Nephron progenitor cell (in vitro differentiated cells): ENCODE measurements at regions not wholly inside any gene's neighbourhood (a gene's known extent, or its start where the extent isn't known, plus 50 kb on each side); places are given as distances from the start of the nearest gene placed in this dataset.

Experiments used
- DNase-seq: peaks from one replicate; pipeline ENCODE4 v3.0.0; 2021
- H3K27ac Mint-ChIP-seq: 2 replicates; pipeline ENCODE4 v1.8.0; 2021; ENCODE audit warnings: mild to moderate bottlenecking, moderate library complexity, mixed read lengths
- H3K27me3 Mint-ChIP-seq: 2 replicates; pipeline ENCODE4 v1.8.0; 2021; ENCODE audit warnings: mild to moderate bottlenecking, low read depth, mixed read lengths; ENCODE audit not compliant: poor library complexity
- H3K36me3 Mint-ChIP-seq: 2 replicates; pipeline ENCODE4 v1.8.0; 2021; ENCODE audit warnings: low read depth, mixed read lengths
- H3K4me1 Mint-ChIP-seq: 2 replicates; pipeline ENCODE4 v1.8.0; 2021; ENCODE audit warnings: mixed read lengths
- H3K4me3 Mint-ChIP-seq: 2 replicates; pipeline ENCODE4 v1.8.0; 2021; ENCODE audit warnings: mild to moderate bottlenecking, moderate library complexity, mixed read lengths
- H3K9me3 Mint-ChIP-seq: 2 replicates; pipeline ENCODE4 v1.8.0; 2021; ENCODE audit warnings: mild to moderate bottlenecking, moderate library complexity, mixed read lengths
- CTCF ChIP-seq: fragments of 200-600 bp; sonication (generic); IDR thresholded peaks from 2 replicates; pipeline ENCODE4 v1.5.0; 2021; ENCODE audit warnings: antibody characterized with exemption

GRCh38 chr13:103983948-103984347, 917.7 kb upstream of the SLC10A2 start:
- no peak for TF ChIP-seq CTCF
- Mint-ChIP-seq H3K9me3 (no peaks in the 10 kb centered on the region), H3K27ac (no peak overlapping the region), H3K4me3 (no peak overlapping the region), H3K36me3 (no peaks in the 10 kb centered on the region), H3K27me3 (no peaks in the 10 kb centered on the region), H3K4me1 (no peaks in the 10 kb centered on the region)
- DNase-seq = no peak

GRCh38 chr13:103976371-103976770, 910.2 kb upstream of the SLC10A2 start:
- no peaks in the 10 kb centered on the region for H3K36me3 Mint-ChIP-seq
- no peaks in the 10 kb centered on the region for H3K9me3 Mint-ChIP-seq
- no peak for DNase-seq
- H3K27ac Mint-ChIP-seq = no peak overlapping the region
- no peak for TF ChIP-seq CTCF
- H3K4me1 Mint-ChIP-seq = no peaks in the 10 kb centered on the region
- H3K4me3 Mint-ChIP-seq = no peak overlapping the region
- H3K27me3 Mint-ChIP-seq = no peaks in the 10 kb centered on the region

- H3K4me3 Mint-ChIP-seq = no peak overlapping the region
- H3K27me3 Mint-ChIP-seq = no peaks in the 10 kb centered on the region
- no peaks in the 10 kb centered on the region for H3K9me3 Mint-ChIP-seq
- no peak for DNase-seq
- no peaks in the 10 kb centered on the region for H3K36me3 Mint-ChIP-seq
- no peak overlapping the region for H3K27ac Mint-ChIP-seq
- no peaks in the 10 kb centered on the region for H3K4me1 Mint-ChIP-seq
- TF ChIP-seq CTCF = no peak
These were observed 907.5 kb upstream of the SLC10A2 start for GRCh38 chr13:103973740-103974139.

DNA sequence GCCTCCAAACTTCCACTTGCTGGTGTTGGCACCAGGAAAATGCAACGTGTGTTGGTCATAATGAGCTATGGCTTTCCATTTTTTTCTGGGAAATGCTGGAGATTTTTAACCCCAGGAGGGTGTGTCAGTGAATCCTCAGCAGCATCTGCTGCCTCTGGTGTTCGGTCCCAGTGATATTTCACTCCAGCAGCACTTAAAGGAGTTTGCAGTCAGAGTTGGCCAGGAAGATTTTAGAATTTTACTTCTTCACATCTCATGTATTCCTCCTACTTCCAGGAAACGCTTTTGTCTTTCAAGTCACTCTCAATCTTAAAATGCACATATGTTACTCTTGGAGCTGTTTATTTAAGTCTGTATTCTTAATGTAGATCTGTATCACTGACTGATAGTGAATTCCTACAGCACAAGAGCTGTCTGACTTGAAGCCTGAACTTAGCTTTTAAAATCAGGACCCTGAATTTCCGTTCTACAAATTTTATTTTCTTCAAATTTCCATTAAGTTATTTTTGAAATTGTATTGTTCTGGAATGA, 903.4 kb upstream of the SLC10A2 start:
- Mint-ChIP-seq H3K9me3 (no peaks in the 10 kb centered on the region), H3K36me3 (no peaks in the 10 kb centered on the region)

DNA sequence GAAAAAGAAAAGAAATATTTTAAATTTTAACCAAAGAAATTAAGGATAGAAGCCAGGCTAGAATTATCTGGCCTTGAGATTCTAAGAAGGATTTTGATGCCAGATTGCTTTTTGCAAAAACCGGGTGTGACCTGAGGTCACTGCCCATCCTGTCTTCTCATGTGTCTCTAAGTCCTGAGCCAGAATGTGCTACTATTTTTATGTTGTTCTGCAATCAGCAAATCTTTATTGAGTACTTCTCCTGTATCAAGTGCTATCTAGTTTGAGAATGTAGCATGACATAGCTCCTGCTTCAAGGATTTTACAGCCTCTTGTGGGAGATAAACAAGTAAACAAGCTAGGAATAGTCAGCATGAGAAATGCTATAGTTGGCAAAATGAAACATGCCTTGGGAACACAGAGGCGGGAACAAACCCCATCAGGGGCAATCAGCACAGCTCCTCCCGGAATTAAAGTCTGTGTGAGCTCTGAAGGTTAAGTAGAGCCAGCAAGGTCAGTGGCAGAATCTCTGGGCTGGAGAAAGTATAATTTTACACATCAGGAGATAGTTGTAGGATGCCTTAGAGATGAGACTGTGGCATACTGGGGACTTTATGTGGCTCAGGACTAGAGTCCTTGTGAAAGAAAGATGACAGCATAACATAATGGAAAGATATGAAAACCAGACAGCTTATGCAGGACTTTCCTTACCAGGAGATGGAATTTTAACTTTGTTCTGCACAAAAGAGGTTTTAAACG, 899.5 kb upstream of the SLC10A2 start:
- Mint-ChIP-seq H3K4me3 (no peak overlapping the region), H3K27me3 (no peaks in the 10 kb centered on the region), H3K27ac (no peak overlapping the region), H3K4me1 (peaks cover 16% of the 10 kb centered on the region), H3K36me3 (no peaks in the 10 kb centered on the region), H3K9me3 (no peaks in the 10 kb centered on the region)
- no peak for DNase-seq
- no peak for TF ChIP-seq CTCF

More for the DNA sequence above, 903.4 kb upstream of the SLC10A2 start:
- no peak overlapping the region for H3K27ac Mint-ChIP-seq
- no peak for TF ChIP-seq CTCF
- peaks cover 16% of the 10 kb centered on the region for H3K4me1 Mint-ChIP-seq
- no peak overlapping the region for H3K4me3 Mint-ChIP-seq
- no peak for DNase-seq
- H3K27me3 Mint-ChIP-seq = no peaks in the 10 kb centered on the region

DNA sequence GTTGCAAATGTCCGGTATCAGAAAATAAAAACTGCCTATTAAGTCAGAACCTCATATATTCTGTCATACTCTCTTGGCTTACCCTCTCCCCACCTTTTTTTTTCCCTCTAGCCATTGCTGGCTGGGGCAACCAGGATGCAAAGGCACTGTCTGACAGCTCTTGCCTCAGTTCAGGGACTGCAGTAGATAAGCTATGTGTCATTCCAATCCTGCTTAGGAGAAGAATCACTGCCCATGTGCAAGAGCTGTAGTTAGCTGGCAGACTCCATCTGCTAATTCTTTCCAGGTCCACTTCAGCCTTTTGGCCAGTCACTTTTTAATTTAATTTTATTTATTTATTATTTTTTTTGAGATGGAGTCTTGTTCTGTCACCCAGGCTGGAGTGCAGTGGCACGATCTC, 895.6 kb upstream of the SLC10A2 start:
- no peak for DNase-seq
- H3K4me3 Mint-ChIP-seq = no peak overlapping the region
- no peak for TF ChIP-seq CTCF

More for the DNA sequence above, 895.6 kb upstream of the SLC10A2 start:
- H3K27me3 Mint-ChIP-seq = no peaks in the 10 kb centered on the region
- no peak overlapping the region for H3K27ac Mint-ChIP-seq
- no peaks in the 10 kb centered on the region for H3K36me3 Mint-ChIP-seq
- peaks cover 16% of the 10 kb centered on the region for H3K4me1 Mint-ChIP-seq
- no peaks in the 10 kb centered on the region for H3K9me3 Mint-ChIP-seq
